IMR-90 (cell line): ENCODE measurements at regions not wholly inside any gene's neighbourhood (a gene's known extent, or its start where the extent isn't known, plus 50 kb on each side); places are given as distances from the start of the nearest gene placed in this dataset.

Experiments used
- ATAC-seq: fragments of 200-7000 bp; cut with Tn5 transposase; 2 replicates; pipeline ENCODE4 v1.9.1; 2020; ENCODE audit warnings: low read depth, mild to moderate bottlenecking, moderate library complexity
- BruUV-seq: library from RNA; stranded (reverse); fragments of 400-500 nt; replicated peaks from 2 replicates; lab custom pipeline; 2021; lab: Mats Ljungman, UMichigan
- CTCF ChIA-PET: fragments of 300-600 bp; formaldehyde crosslinking; extraction: SDS; loops from one replicate; lab custom pipeline; 2021; ENCODE audit warnings: antibody characterized with exemption; lab: Yijun Ruan, JAX
- POLR2A ChIA-PET: fragments of 300-600 bp; sonication (Branson Sonifier 250); formaldehyde crosslinking; loops from one replicate; lab custom pipeline; 2022; ENCODE audit warnings: antibody characterized with exemption; ENCODE audit not compliant: unreplicated experiment; lab: Charles Lee
- DNase-seq: peaks from one replicate; pipeline ENCODE4 v3.0.0; 2013
- H2AFZ ChIP-seq: replicated peaks from 2 replicates; pipeline ENCODE3; 2013; ENCODE audit warnings: low read length, mild to moderate bottlenecking; ENCODE audit not compliant: poor library complexity
- H2AK5ac ChIP-seq: 2 replicates; pipeline ENCODE4 v1.6.1; 2013; ENCODE audit warnings: low read depth, low read length, inconsistent platforms
- H2AK9ac ChIP-seq: replicated peaks from 2 replicates; pipeline ENCODE3; 2013; ENCODE audit warnings: mild to moderate bottlenecking, low read depth, low read length, moderate library complexity; ENCODE audit not compliant: poor library complexity
- H2BK120ac ChIP-seq: 2 replicates; pipeline ENCODE4 v1.6.1; 2013; ENCODE audit warnings: low read depth, low read length, inconsistent platforms
- H2BK15ac ChIP-seq: 3 replicates; pipeline ENCODE4 v1.6.1; 2013; ENCODE audit warnings: low read depth, low read length, inconsistent platforms
- H2BK20ac ChIP-seq: 2 replicates; pipeline ENCODE4 v1.6.1; 2013; ENCODE audit warnings: low read depth, mild to moderate bottlenecking, inconsistent platforms, low read length, moderate library complexity
- H2BK5ac ChIP-seq: 2 replicates; pipeline ENCODE4 v1.6.1; 2013; ENCODE audit warnings: mild to moderate bottlenecking, low read depth, low read length, inconsistent platforms; ENCODE audit not compliant: poor library complexity, severe bottlenecking
- H3K14ac ChIP-seq: replicated peaks from 2 replicates; pipeline ENCODE4 v1.6.1; 2013; ENCODE audit warnings: low read depth, low read length, inconsistent platforms
- H3K18ac ChIP-seq: 2 replicates; pipeline ENCODE4 v1.6.1; 2013; ENCODE audit warnings: low read depth, low read length, control low read depth
- H3K23ac ChIP-seq: 2 replicates; pipeline ENCODE4 v1.6.1; 2013; ENCODE audit warnings: low read depth, low read length, inconsistent platforms
- H3K27ac ChIP-seq: 2 replicates; pipeline ENCODE4 v1.5.1; 2013; ENCODE audit warnings: mild to moderate bottlenecking, control low read depth, low read length; ENCODE audit not compliant: insufficient read depth
- H3K27me3 ChIP-seq: 2 replicates; pipeline ENCODE4 v1.6.1; 2013; ENCODE audit warnings: low read length; ENCODE audit not compliant: control insufficient read depth, insufficient read depth
- H3K36me3 ChIP-seq: 2 replicates; pipeline ENCODE4 v1.6.1; 2013; ENCODE audit warnings: low read length, mixed read lengths; ENCODE audit not compliant: control insufficient read depth, insufficient read depth
- H3K4ac ChIP-seq: 2 replicates; pipeline ENCODE4 v1.6.1; 2013; ENCODE audit warnings: low read depth, low read length, inconsistent platforms
- H3K4me1 ChIP-seq: 2 replicates; pipeline ENCODE4 v1.6.1; 2013; ENCODE audit warnings: low read length, mixed read lengths; ENCODE audit not compliant: control insufficient read depth, insufficient read depth
- H3K4me2 ChIP-seq: 2 replicates; pipeline ENCODE4 v1.6.1; 2013; ENCODE audit warnings: low read depth, mild to moderate bottlenecking, control low read depth, low read length, moderate library complexity
- H3K4me3 ChIP-seq: 2 replicates; pipeline ENCODE4 v1.5.1; 2013; ENCODE audit warnings: low read depth, mild to moderate bottlenecking, control low read depth, low read length, moderate library complexity; ENCODE audit not compliant: insufficient read depth
- H3K56ac ChIP-seq: 2 replicates; pipeline ENCODE4 v1.6.1; 2013; ENCODE audit warnings: low read length, inconsistent platforms; ENCODE audit not compliant: insufficient read depth; ENCODE audit errors: extremely low read depth
- H3K79me1 ChIP-seq, 2 experiments: 2 replicates each; pipeline ENCODE4 v1.6.1; 2013; ENCODE audit warnings: low read length in 2 of 2, inconsistent platforms in 1 of 2, low read depth in 1 of 2
- H3K9ac ChIP-seq: 2 replicates; pipeline ENCODE4 v1.6.1; 2013; ENCODE audit warnings: low read depth, low read length, control low read depth
- H3K9me1 ChIP-seq: 2 replicates; pipeline ENCODE4 v1.6.1; 2013; ENCODE audit warnings: low read length, inconsistent platforms; ENCODE audit not compliant: insufficient read depth
- H3K9me3 ChIP-seq: 2 replicates; pipeline ENCODE4 v1.6.1; 2013; ENCODE audit warnings: low read length; ENCODE audit not compliant: control insufficient read depth, insufficient read depth
- H4K20me1 ChIP-seq: 2 replicates; pipeline ENCODE4 v1.6.1; 2013; ENCODE audit warnings: low read length, inconsistent platforms; ENCODE audit not compliant: insufficient read depth
- H4K5ac ChIP-seq: 2 replicates; pipeline ENCODE4 v1.6.1; 2013; ENCODE audit warnings: mild to moderate bottlenecking, low read depth, low read length, control low read depth
- H4K8ac ChIP-seq, 2 experiments: 2 replicates each; pipeline ENCODE4 v1.6.1; 2013; ENCODE audit warnings: low read depth in 2 of 2, low read length in 2 of 2, control low read depth in 1 of 2, inconsistent platforms in 1 of 2
- H4K91ac ChIP-seq: 2 replicates; pipeline ENCODE4 v1.6.1; 2013; ENCODE audit warnings: low read depth, low read length, inconsistent platforms; ENCODE audit not compliant: insufficient read depth
- BHLHE40 ChIP-seq: fragments of 150-350 bp; IDR thresholded peaks from 2 replicates; pipeline ENCODE4 v1.6.1; 2016; ENCODE audit warnings: mild to moderate bottlenecking, low read depth, low read length
- CEBPB ChIP-seq: IDR thresholded peaks from 2 replicates; pipeline ENCODE4 v1.6.1; 2012; ENCODE audit warnings: low read depth, low read length, improper control_type of control experiment
- CHD1 ChIP-seq: IDR thresholded peaks from 2 replicates; pipeline ENCODE4 v1.6.1; 2012; ENCODE audit warnings: low read depth, low read length, improper control_type of control experiment
- ELK1 ChIP-seq: fragments of 150-350 bp; IDR thresholded peaks from 2 replicates; pipeline ENCODE4 v1.6.1; 2016; ENCODE audit warnings: low read depth, mild to moderate bottlenecking, low read length, moderate library complexity, borderline replicate concordance
- FOS ChIP-seq: fragments of 150-350 bp; IDR thresholded peaks from 2 replicates; pipeline ENCODE4 v1.6.1; 2016; ENCODE audit warnings: low read depth, low read length
- MAFK ChIP-seq: IDR thresholded peaks from 2 replicates; pipeline ENCODE4 v1.6.1; 2012; ENCODE audit warnings: low read depth, low read length, improper control_type of control experiment
- MAZ ChIP-seq: IDR thresholded peaks from 2 replicates; pipeline ENCODE4 v1.6.1; 2012; ENCODE audit warnings: low read depth, mild to moderate bottlenecking, low read length, improper control_type of control experiment, moderate library complexity, borderline replicate concordance
- MXI1 ChIP-seq: IDR thresholded peaks from 2 replicates; pipeline ENCODE4 v1.6.1; 2012; ENCODE audit warnings: low read depth, mild to moderate bottlenecking, low read length, moderate library complexity, borderline replicate concordance
- POLR2A ChIP-seq: IDR thresholded peaks from 2 replicates; pipeline ENCODE4 v1.6.1; 2012; ENCODE audit warnings: mild to moderate bottlenecking, low read depth, low read length
- RAD21 ChIP-seq: IDR thresholded peaks from 2 replicates; pipeline ENCODE4 v1.6.1; 2012; ENCODE audit warnings: low read length, improper control_type of control experiment
- RCOR1 ChIP-seq: IDR thresholded peaks from 2 replicates; pipeline ENCODE4 v1.6.1; 2012; ENCODE audit warnings: mild to moderate bottlenecking, low read length, improper control_type of control experiment; ENCODE audit not compliant: insufficient replicate concordance
- SMC3 ChIP-seq: fragments of 150-350 bp; IDR thresholded peaks from 2 replicates; pipeline ENCODE4 v1.6.1; 2016; ENCODE audit warnings: low read depth, mild to moderate bottlenecking, antibody characterized with exemption, low read length, moderate library complexity
- USF2 ChIP-seq: fragments of 150-350 bp; IDR thresholded peaks from 2 replicates; pipeline ENCODE4 v1.6.1; 2017; ENCODE audit warnings: mild to moderate bottlenecking, antibody characterized with exemption, low read length, low read depth
- WGBS, 2 experiments: methylation state at CpG; one replicate each; pipeline versions ENCODE4 v1.1.5 to v1.1.7; 2013; ENCODE audit warnings: missing lambda C conversion rate in 2 of 2; ENCODE audit not compliant: insufficient read length in 1 of 2; ENCODE audit errors: extremely low coverage in 2 of 2; 5-methylcytosine and 5-hydroxymethylcytosine counted together
- dilution Hi-C: fragments of 300-500 bp; cut with HindIII; formaldehyde crosslinking; loops from one replicate; pipeline ENCODE4 v1.14.3; 2018; ENCODE audit warnings: low sequenced_read_pairs; ENCODE audit not compliant: unreplicated experiment
- in situ Hi-C: fragments of 300-500 bp; cut with MboI; formaldehyde crosslinking; loops from 3 replicates; pipeline ENCODE4 v1.14.3; 2019; ENCODE audit warnings: low sequenced_read_pairs, inconsistent platforms, mixed read lengths
- intact Hi-C: fragments of 100-400 bp; cut with micrococcal nuclease; formaldehyde crosslinking; loops from 2 replicates; pipeline ENCODE4 v1.10.0; 2022
- TF ChIP-seq, protein P1 (sequence below): conservative IDR thresholded peaks from 2 replicates; pipeline ENCODE4 v1.5.1; 2012; ENCODE audit warnings: mild to moderate bottlenecking, low read depth, low read length, improper control_type of control experiment

DNA sequence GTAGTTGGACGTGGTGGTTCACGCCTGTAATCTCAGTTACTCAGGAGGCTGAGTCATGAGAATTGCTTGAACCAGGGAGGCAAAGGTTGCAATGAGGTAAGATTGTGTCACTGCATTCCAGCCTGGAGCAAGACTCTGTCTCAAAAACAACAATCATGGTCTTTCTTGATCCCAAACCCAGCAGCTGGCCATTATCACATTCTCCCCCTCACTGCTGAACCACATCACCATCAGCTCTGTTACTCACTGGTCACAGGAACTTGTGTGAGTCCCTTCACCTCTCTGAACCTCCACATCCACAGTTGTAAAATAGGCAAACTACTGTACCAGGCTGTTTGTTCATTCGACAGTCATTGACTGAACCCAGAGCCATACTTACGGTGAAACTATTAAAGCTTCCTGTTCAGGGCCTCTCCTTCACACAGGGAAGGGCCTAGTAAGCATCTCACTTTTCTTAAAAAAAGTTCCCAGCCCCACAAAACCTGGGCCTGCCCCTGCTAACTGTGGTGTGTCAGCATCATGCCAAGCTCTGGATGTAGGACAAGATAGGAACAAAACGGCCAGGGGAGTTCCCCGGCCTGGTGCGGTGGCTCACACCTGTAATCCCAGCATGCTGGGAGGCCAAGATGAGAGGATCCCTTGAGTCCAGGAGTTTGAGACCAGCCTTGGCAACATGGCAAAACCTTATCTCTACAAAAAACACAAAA lies 104.7 kb downstream of the COPRS start:
- 73% methylated on average over 4 of the region's 7 CpGs; no CpG with 5 or more reads in 1 of the 2 experiments for WGBS, 2 experiments
- ChIA-PET CTCF (no interaction called here), POLR2A (no interaction called here)
- Histone ChIP-seq H3K56ac (0 out of 2 replicates have a peak overlapping the region, but pooled peaks have one; percentile 22), H3K9ac (no peak overlapping the region), H4K8ac (peak overlapping the region; percentile 3 to 74; a peak in 2 of 4 replicates), H3K36me3 (no peaks in the 10 kb centered on the region), H2AK5ac (peak overlapping the region; percentile 80), H2BK20ac (peak overlapping the region; percentile 83), H3K4me3 (no peak overlapping the region), H3K18ac (peak overlapping the region; percentile 7; the same call in 1 of the 2 replicates), H2AK9ac (peak overlapping the region; percentile 84), H4K20me1 (no peaks in the 10 kb centered on the region), H2AFZ (peak overlapping the region; percentile 76), H4K5ac (peak overlapping the region; percentile 43; the same call in 1 of the 2 replicates), H2BK15ac (peak overlapping the region; percentile 33; the same call in 2 of the 3 replicates), H3K14ac (peak overlapping the region; percentile 76), H3K9me3 (peaks cover 3% of the 10 kb centered on the region; the same call in 1 of the 2 replicates), H3K27ac (peak overlapping the region; percentile 50), H3K9me1 (peaks cover 2% of the 10 kb centered on the region), H3K4me2 (no peak overlapping the region), H3K79me1 (no peaks in the 10 kb centered on the region), H2BK5ac (peak overlapping the region; percentile 87), H3K4ac (peak overlapping the region; percentile 70), H2BK120ac (peak overlapping the region; percentile 78; the same call in 1 of the 2 replicates), H3K23ac (peak overlapping the region; percentile 33), H3K4me1 (peaks cover 1% of the 10 kb centered on the region; the same call in 1 of the 2 replicates), H3K27me3 (no peaks in the 10 kb centered on the region), H4K91ac (peak overlapping the region; percentile 36)
- dilution Hi-C loops = no loop called here
- BruUV-seq = no TSS peak
- peak; percentile 99 for DNase-seq
- ATAC-seq = peak; percentile 90
- in situ Hi-C loops = no loop called here
- intact Hi-C loops = no loop called here
- TF ChIP-seq CEBPB (peak; percentile 92), RCOR1 (peak; percentile 92), USF2 (no peak), MAFK (peak; percentile 59; the same call in 1 of the 2 replicates), MXI1 (no peak), SMC3 (no peak), ELK1 (no peak), FOS (peak; percentile 78), MAZ (peak; percentile 35; the same call in 1 of the 2 replicates), POLR2A (no peak), RAD21 (no peak; the same call in 1 of the 2 replicates), BHLHE40 (peak; percentile 43; the same call in 1 of the 2 replicates), CHD1 (no peak)
- TF ChIP-seq, protein P1, sequence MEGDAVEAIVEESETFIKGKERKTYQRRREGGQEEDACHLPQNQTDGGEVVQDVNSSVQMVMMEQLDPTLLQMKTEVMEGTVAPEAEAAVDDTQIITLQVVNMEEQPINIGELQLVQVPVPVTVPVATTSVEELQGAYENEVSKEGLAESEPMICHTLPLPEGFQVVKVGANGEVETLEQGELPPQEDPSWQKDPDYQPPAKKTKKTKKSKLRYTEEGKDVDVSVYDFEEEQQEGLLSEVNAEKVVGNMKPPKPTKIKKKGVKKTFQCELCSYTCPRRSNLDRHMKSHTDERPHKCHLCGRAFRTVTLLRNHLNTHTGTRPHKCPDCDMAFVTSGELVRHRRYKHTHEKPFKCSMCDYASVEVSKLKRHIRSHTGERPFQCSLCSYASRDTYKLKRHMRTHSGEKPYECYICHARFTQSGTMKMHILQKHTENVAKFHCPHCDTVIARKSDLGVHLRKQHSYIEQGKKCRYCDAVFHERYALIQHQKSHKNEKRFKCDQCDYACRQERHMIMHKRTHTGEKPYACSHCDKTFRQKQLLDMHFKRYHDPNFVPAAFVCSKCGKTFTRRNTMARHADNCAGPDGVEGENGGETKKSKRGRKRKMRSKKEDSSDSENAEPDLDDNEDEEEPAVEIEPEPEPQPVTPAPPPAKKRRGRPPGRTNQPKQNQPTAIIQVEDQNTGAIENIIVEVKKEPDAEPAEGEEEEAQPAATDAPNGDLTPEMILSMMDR = no peak
